ENCODE measurements at regions not wholly inside any gene's neighbourhood (a gene's known extent, or its start where the extent isn't known, plus 50 kb on each side); places are given as distances from the start of the nearest gene placed in this dataset.

DNA sequence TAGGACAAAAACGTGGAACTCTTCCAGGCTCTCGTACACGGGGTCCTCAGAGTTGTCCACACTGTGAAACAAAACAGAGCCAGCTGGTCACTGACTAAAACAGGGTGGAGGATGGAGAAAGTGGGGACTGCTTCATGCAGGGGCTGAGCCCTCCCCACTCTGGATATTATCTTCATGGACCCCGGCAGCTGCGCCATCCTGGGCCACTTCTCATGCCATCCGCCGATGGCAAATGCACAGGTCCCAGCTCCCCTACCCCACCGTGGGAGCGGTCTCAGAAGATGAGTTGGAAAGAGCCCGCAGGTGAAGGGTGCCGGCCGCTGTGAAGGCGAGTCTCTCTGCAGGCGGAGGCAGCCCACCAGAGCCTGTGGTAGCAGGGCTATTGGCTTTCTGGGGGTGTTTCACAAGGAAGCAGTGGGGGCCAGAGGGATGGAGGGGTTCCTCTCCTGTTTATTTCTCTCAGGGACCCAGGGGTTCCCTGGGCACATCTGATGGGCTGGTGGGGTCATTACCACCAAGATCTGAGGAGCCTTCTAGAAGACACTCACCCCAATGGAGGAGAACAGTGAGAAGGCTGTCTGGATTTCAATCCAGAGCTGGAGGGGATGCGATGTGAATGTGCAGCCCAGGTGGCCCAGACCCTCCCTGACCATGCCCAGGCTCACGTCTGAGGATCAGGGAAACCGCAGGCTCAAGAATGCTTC lies 177.3 kb downstream of the KLF13 start:
- TF ChIP-seq, protein P1, sequence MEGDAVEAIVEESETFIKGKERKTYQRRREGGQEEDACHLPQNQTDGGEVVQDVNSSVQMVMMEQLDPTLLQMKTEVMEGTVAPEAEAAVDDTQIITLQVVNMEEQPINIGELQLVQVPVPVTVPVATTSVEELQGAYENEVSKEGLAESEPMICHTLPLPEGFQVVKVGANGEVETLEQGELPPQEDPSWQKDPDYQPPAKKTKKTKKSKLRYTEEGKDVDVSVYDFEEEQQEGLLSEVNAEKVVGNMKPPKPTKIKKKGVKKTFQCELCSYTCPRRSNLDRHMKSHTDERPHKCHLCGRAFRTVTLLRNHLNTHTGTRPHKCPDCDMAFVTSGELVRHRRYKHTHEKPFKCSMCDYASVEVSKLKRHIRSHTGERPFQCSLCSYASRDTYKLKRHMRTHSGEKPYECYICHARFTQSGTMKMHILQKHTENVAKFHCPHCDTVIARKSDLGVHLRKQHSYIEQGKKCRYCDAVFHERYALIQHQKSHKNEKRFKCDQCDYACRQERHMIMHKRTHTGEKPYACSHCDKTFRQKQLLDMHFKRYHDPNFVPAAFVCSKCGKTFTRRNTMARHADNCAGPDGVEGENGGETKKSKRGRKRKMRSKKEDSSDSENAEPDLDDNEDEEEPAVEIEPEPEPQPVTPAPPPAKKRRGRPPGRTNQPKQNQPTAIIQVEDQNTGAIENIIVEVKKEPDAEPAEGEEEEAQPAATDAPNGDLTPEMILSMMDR (IDR thresholded peaks at IDR 0.05), result no peak
- no peak for TF ChIP-seq POLR2A (IDR thresholded peaks at IDR 0.05)

Measured in transverse colon (tissue), 3 donors.